Activated naive CD4-positive, alpha-beta T cell treated with anti-CD3 and anti-CD28 coated beads, Interleukin-2, amount 50 U/mL, for 24 hours (primary cell): ENCODE measurements at regions not wholly inside any gene's neighbourhood (a gene's known extent, or its start where the extent isn't known, plus 50 kb on each side); places are given as distances from the start of the nearest gene placed in this dataset.
"Not testable (repeated sequence)": the region's sequence is repeated elsewhere in the genome, so short reads cannot be mapped to it uniquely, and the experiment has no call there.

Experiments used
- H3K27ac Mint-ChIP-seq: one replicate; pipeline ENCODE4 v1.8.0; 2021; ENCODE audit warnings: mild to moderate bottlenecking, mixed read lengths
- H3K27me3 Mint-ChIP-seq: one replicate; pipeline ENCODE4 v1.8.0; 2021; ENCODE audit warnings: mixed read lengths
- H3K36me3 Mint-ChIP-seq: one replicate; pipeline ENCODE4 v1.8.0; 2021; ENCODE audit warnings: mixed read lengths
- H3K4me1 Mint-ChIP-seq: one replicate; pipeline ENCODE4 v1.8.0; 2021; ENCODE audit warnings: mixed read lengths
- H3K4me3 Mint-ChIP-seq: one replicate; pipeline ENCODE4 v1.8.0; 2021; ENCODE audit warnings: mild to moderate bottlenecking, mixed read lengths
- H3K9me3 Mint-ChIP-seq: one replicate; pipeline ENCODE4 v1.8.0; 2021; ENCODE audit warnings: mixed read lengths

- Mint-ChIP-seq H3K4me3 (no peak overlapping the region), H3K9me3 (no peaks in the 10 kb centered on the region), H3K27me3 (peaks cover 11% of the 10 kb centered on the region), H3K27ac (no peak overlapping the region), H3K36me3 (no peaks in the 10 kb centered on the region), H3K4me1 (no peaks in the 10 kb centered on the region)
Observed at GRCh38 chr3:193132241-193132640, 108.8 kb upstream of the PLAAT1 start.

- Mint-ChIP-seq H3K36me3 (no peaks in the 10 kb centered on the region), H3K9me3 (no peaks in the 10 kb centered on the region)
Observed at GRCh38 chr3:193132964-193133363, 108.1 kb upstream of the PLAAT1 start.

GRCh38 chr3:193134856-193135255 lies 106.2 kb upstream of the PLAAT1 start:
- no peak overlapping the region for H3K27ac Mint-ChIP-seq

More at GRCh38 chr3:193132964-193133363, 108.1 kb upstream of the PLAAT1 start:
- Mint-ChIP-seq H3K4me1 (no peaks in the 10 kb centered on the region), H3K27ac (no peak overlapping the region), H3K27me3 (peaks cover 14% of the 10 kb centered on the region), H3K4me3 (no peak overlapping the region)

GRCh38 chr3:193140381-193140780 lies 100.6 kb upstream of the PLAAT1 start:
- Mint-ChIP-seq H3K4me1 (no peaks in the 10 kb centered on the region), H3K27ac (no peak overlapping the region), H3K9me3 (peaks cover 9% of the 10 kb centered on the region), H3K27me3 (peaks cover 7% of the 10 kb centered on the region), H3K36me3 (no peaks in the 10 kb centered on the region), H3K4me3 (no peak overlapping the region)

More at GRCh38 chr3:193134856-193135255, 106.2 kb upstream of the PLAAT1 start:
- Mint-ChIP-seq H3K27me3 (peaks cover 14% of the 10 kb centered on the region), H3K4me1 (no peaks in the 10 kb centered on the region), H3K9me3 (peaks cover 6% of the 10 kb centered on the region), H3K4me3 (no peak overlapping the region), H3K36me3 (no peaks in the 10 kb centered on the region)

GRCh38 chr3:193145248-193145647 lies 95.8 kb upstream of the PLAAT1 start:
- Mint-ChIP-seq H3K27me3 (peaks cover 2% of the 10 kb centered on the region), H3K4me3 (no peak overlapping the region), H3K36me3 (no peaks in the 10 kb centered on the region), H3K4me1 (no peaks in the 10 kb centered on the region), H3K27ac (no peak overlapping the region), H3K9me3 (peaks cover 4% of the 10 kb centered on the region)

- Mint-ChIP-seq H3K4me1 (no peaks in the 10 kb centered on the region), H3K27ac (no peak overlapping the region), H3K4me3 (no peak overlapping the region), H3K27me3 (peaks cover 3% of the 10 kb centered on the region), H3K36me3 (no peaks in the 10 kb centered on the region), H3K9me3 (no peaks in the 10 kb centered on the region)
Observed at GRCh38 chr3:193148688-193149473, 92.1 kb upstream of the PLAAT1 start.

GRCh38 chr3:193149998-193150397 lies 91.0 kb upstream of the PLAAT1 start:
- Mint-ChIP-seq H3K4me3 (no peak overlapping the region), H3K27ac (no peak overlapping the region), H3K9me3 (no peaks in the 10 kb centered on the region), H3K27me3 (peaks cover 3% of the 10 kb centered on the region), H3K4me1 (no peaks in the 10 kb centered on the region), H3K36me3 (no peaks in the 10 kb centered on the region)

- H3K27ac Mint-ChIP-seq, H3K4me3 Mint-ChIP-seq, H3K27me3 Mint-ChIP-seq, H3K36me3 Mint-ChIP-seq, H3K9me3 Mint-ChIP-seq, H3K4me1 Mint-ChIP-seq: not testable (repeated sequence)
Observed at GRCh38 chr3:193155044-193155781, 85.8 kb upstream of the PLAAT1 start.

- H3K27me3 Mint-ChIP-seq = peaks cover 2% of the 10 kb centered on the region
- H3K4me3 Mint-ChIP-seq = no peak overlapping the region
- H3K9me3 Mint-ChIP-seq = no peaks in the 10 kb centered on the region
- H3K27ac Mint-ChIP-seq = no peak overlapping the region
- H3K36me3 Mint-ChIP-seq = no peaks in the 10 kb centered on the region
- no peaks in the 10 kb centered on the region for H3K4me1 Mint-ChIP-seq
Observed at GRCh38 chr3:193157051-193157450, 84.0 kb upstream of the PLAAT1 start.

- H3K9me3 Mint-ChIP-seq = no peaks in the 10 kb centered on the region
- H3K27me3 Mint-ChIP-seq = peaks cover 2% of the 10 kb centered on the region
- no peak overlapping the region for H3K4me3 Mint-ChIP-seq
Observed at GRCh38 chr3:193165431-193166120, 75.4 kb upstream of the PLAAT1 start.

GRCh38 chr3:193168931-193169330 lies 72.1 kb upstream of the PLAAT1 start:
- Mint-ChIP-seq H3K9me3 (no peaks in the 10 kb centered on the region), H3K36me3 (no peaks in the 10 kb centered on the region), H3K4me3 (no peak overlapping the region), H3K27me3 (peaks cover 2% of the 10 kb centered on the region), H3K27ac (no peak overlapping the region), H3K4me1 (no peaks in the 10 kb centered on the region)

More at GRCh38 chr3:193165431-193166120, 75.4 kb upstream of the PLAAT1 start:
- Mint-ChIP-seq H3K36me3 (no peaks in the 10 kb centered on the region), H3K4me1 (no peaks in the 10 kb centered on the region), H3K27ac (no peak overlapping the region)

- Mint-ChIP-seq H3K36me3 (no peaks in the 10 kb centered on the region), H3K4me1 (no peaks in the 10 kb centered on the region), H3K27ac (no peak overlapping the region), H3K4me3 (no peak overlapping the region), H3K27me3 (peaks cover 6% of the 10 kb centered on the region), H3K9me3 (no peaks in the 10 kb centered on the region)
Observed at GRCh38 chr3:193174140-193174539, 66.9 kb upstream of the PLAAT1 start.

GRCh38 chr3:193179332-193180012 lies 61.5 kb upstream of the PLAAT1 start:
- not testable (repeated sequence) for H3K4me3 Mint-ChIP-seq, H3K36me3 Mint-ChIP-seq, H3K4me1 Mint-ChIP-seq, H3K27ac Mint-ChIP-seq, H3K27me3 Mint-ChIP-seq, H3K9me3 Mint-ChIP-seq

GRCh38 chr3:193187070-193187722 lies 53.8 kb upstream of the PLAAT1 start:
- Mint-ChIP-seq H3K4me3 (no peak overlapping the region), H3K27me3 (peaks cover 2% of the 10 kb centered on the region), H3K36me3 (no peaks in the 10 kb centered on the region), H3K4me1 (no peaks in the 10 kb centered on the region), H3K27ac (no peak overlapping the region), H3K9me3 (no peaks in the 10 kb centered on the region)

GRCh38 chr3:193190146-193190786 lies 50.8 kb upstream of the PLAAT1 start:
- Mint-ChIP-seq H3K9me3 (no peaks in the 10 kb centered on the region), H3K4me3 (no peak overlapping the region), H3K4me1 (no peaks in the 10 kb centered on the region), H3K27ac (no peak overlapping the region), H3K36me3 (no peaks in the 10 kb centered on the region), H3K27me3 (peaks cover 2% of the 10 kb centered on the region)
